ENCODE measurements at regions not wholly inside any gene's neighbourhood (a gene's known extent, or its start where the extent isn't known, plus 50 kb on each side); places are given as distances from the start of the nearest gene placed in this dataset.

DNA sequence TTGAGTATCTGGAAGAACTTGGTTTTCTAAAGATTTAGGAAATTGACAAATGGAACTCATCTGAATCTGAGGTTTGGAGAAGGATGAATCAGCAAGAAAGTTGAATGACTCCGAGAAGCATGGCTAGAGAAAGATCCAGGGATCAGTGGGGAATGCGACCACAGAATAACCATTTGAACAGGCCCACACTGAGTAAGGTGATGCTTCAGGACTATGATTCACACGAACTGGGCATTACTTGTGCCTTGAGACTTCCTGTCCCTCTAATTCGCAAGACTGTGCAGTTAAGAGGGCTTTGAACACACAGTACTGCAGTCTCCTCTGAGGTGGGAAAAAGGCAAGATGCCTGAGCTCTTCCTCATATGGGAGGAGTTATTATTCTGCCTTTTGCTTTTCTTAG lies 395.5 kb upstream of the POM121L12 start:
- TF ChIP-seq, protein P1, sequence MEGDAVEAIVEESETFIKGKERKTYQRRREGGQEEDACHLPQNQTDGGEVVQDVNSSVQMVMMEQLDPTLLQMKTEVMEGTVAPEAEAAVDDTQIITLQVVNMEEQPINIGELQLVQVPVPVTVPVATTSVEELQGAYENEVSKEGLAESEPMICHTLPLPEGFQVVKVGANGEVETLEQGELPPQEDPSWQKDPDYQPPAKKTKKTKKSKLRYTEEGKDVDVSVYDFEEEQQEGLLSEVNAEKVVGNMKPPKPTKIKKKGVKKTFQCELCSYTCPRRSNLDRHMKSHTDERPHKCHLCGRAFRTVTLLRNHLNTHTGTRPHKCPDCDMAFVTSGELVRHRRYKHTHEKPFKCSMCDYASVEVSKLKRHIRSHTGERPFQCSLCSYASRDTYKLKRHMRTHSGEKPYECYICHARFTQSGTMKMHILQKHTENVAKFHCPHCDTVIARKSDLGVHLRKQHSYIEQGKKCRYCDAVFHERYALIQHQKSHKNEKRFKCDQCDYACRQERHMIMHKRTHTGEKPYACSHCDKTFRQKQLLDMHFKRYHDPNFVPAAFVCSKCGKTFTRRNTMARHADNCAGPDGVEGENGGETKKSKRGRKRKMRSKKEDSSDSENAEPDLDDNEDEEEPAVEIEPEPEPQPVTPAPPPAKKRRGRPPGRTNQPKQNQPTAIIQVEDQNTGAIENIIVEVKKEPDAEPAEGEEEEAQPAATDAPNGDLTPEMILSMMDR (IDR thresholded peaks at IDR 0.05; ENCODE audit: low read length), result no peak
- no peak for TF ChIP-seq EZH2 (IDR thresholded peaks at IDR 0.05; ENCODE audit: borderline replicate concordance, low read length)

All from OCI-LY1 (cell line).